ENCODE measurements at regions not wholly inside any gene's neighbourhood (a gene's known extent, or its start where the extent isn't known, plus 50 kb on each side); places are given as distances from the start of the nearest gene placed in this dataset.

GRCh38 chr20:6674831-6675230 is 92.7 kb upstream of the BMP2 start:
- intact Hi-C loops (cut with DNase I), result no loop called here
- H3K4me3 ChIP-seq, result no peak overlapping the region
- no peak overlapping the region for H3K27ac ChIP-seq
- no peaks in the 10 kb centered on the region for H3K27me3 ChIP-seq
- no peaks in the 10 kb centered on the region for H3K9me3 ChIP-seq
- DNase-seq (ENCODE audit: low spot score in 2 of 2), result no peak
- H3K4me1 ChIP-seq, result no peaks in the 10 kb centered on the region
- H3K36me3 ChIP-seq, result no peaks in the 10 kb centered on the region
- TF ChIP-seq, protein P1, sequence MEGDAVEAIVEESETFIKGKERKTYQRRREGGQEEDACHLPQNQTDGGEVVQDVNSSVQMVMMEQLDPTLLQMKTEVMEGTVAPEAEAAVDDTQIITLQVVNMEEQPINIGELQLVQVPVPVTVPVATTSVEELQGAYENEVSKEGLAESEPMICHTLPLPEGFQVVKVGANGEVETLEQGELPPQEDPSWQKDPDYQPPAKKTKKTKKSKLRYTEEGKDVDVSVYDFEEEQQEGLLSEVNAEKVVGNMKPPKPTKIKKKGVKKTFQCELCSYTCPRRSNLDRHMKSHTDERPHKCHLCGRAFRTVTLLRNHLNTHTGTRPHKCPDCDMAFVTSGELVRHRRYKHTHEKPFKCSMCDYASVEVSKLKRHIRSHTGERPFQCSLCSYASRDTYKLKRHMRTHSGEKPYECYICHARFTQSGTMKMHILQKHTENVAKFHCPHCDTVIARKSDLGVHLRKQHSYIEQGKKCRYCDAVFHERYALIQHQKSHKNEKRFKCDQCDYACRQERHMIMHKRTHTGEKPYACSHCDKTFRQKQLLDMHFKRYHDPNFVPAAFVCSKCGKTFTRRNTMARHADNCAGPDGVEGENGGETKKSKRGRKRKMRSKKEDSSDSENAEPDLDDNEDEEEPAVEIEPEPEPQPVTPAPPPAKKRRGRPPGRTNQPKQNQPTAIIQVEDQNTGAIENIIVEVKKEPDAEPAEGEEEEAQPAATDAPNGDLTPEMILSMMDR (IDR thresholded peaks at IDR 0.05), result no peak

DNA sequence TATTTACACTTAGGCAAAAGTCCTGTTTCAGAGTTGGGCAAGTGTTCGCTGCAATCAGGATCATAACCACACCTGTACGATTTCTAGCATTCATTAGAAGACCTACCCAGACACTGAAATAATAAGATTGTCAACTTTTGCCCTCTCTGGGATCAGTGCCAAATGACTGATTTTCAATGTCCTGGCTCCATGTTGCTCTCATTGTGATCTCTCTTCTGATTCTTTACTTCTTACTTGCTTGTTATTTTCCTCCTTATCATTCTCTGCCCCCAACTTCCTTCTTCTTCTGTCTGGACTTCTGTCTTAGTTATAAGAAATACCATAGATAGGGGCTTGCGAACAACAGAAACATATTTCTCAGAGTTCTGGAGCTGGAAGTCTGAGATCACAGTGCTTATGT is 94.4 kb upstream of the BMP2 start:
- Histone ChIP-seq H3K27me3 (no peaks in the 10 kb centered on the region), H3K9me3 (no peaks in the 10 kb centered on the region), H3K36me3 (no peaks in the 10 kb centered on the region), H3K27ac (no peak overlapping the region), H3K4me1 (no peaks in the 10 kb centered on the region), H3K4me3 (no peak overlapping the region)
- intact Hi-C loops (cut with DNase I), result no loop called here
- DNase-seq (ENCODE audit: low spot score in 2 of 2), result no peak
- TF ChIP-seq, protein P1 (IDR thresholded peaks at IDR 0.05), result no peak

DNA sequence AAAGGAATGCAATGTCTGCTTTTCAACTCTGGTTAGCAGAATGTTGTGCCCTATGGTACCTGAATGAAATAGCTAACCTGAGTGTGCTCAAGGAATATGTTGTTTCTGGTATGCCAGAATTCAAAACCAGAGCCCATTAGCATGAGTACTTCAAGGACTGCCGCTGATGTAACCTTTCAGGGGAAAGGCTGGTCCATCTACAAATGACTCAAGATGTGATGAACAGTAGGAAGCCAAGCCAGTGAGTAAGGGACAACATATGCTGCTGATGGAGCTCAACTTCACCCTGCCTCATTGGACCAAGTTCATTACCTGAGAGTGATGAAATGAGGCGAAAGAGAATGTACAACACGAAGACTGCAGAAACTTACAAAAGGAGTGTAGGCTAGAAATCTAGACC is 95.7 kb upstream of the BMP2 start:
- intact Hi-C loops (cut with DNase I), result no loop called here
- Histone ChIP-seq H3K9me3 (no peaks in the 10 kb centered on the region), H3K36me3 (no peaks in the 10 kb centered on the region)

GRCh38 chr20:6668546-6668945 is 98.9 kb upstream of the BMP2 start:
- intact Hi-C loops (cut with DNase I), result no loop called here
- no peaks in the 10 kb centered on the region for H3K27me3 ChIP-seq
- H3K36me3 ChIP-seq, result no peaks in the 10 kb centered on the region
- H3K4me1 ChIP-seq, result no peaks in the 10 kb centered on the region
- no peak overlapping the region for H3K4me3 ChIP-seq
- no peak overlapping the region for H3K27ac ChIP-seq
- TF ChIP-seq, protein P1 (IDR thresholded peaks at IDR 0.05), result no peak
- no peaks in the 10 kb centered on the region for H3K9me3 ChIP-seq
- no peak for DNase-seq (ENCODE audit: low spot score in 2 of 2)

More for the DNA sequence above, 95.7 kb upstream of the BMP2 start:
- Histone ChIP-seq H3K4me3 (no peak overlapping the region), H3K27me3 (no peaks in the 10 kb centered on the region), H3K27ac (no peak overlapping the region), H3K4me1 (no peaks in the 10 kb centered on the region)
- TF ChIP-seq, protein P1 (IDR thresholded peaks at IDR 0.05), result no peak
- DNase-seq (ENCODE audit: low spot score in 2 of 2), result no peak

DNA sequence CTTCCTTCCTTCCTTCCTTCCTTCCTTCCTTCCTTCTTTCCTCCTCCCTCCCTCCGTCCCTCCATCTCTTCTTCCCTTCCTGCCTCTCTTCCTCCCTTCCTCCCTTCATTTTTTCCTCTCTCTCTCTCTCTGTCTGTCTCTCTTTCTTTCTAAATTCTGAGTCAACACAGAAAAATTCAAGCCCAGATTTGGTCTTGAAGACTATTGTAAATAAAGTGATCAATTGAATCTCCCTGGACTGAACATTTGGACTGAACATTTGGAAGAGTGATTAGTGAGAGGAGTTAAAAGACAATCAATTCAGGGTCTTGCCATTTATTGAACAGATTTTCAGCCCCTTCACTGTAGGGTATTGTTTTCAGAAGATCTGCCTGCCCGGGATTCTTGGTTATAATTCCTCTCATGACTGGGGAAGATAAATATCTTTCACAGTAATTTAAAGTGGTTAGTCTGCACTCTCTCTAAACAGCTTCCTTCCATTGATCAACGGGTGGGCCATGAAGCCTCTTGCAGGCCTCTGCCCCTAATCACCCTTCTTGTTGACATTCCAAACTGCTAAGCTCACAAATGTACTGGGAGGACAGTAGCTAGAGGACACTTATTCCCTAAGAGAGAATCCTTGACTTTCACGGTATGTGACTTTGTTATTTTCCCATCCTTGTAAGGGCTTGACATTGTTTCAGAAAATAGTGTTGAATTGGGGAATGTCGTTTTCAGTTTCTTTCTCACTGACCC is 101.7 kb upstream of the BMP2 start:
- H3K27me3 ChIP-seq, result no peaks in the 10 kb centered on the region
- intact Hi-C loops (cut with DNase I), result no loop called here
- H3K27ac ChIP-seq, result no peak overlapping the region
- no peaks in the 10 kb centered on the region for H3K36me3 ChIP-seq
- TF ChIP-seq, protein P1 (IDR thresholded peaks at IDR 0.05), result no peak
- no peak for DNase-seq (ENCODE audit: low spot score in 2 of 2)
- no peaks in the 10 kb centered on the region for H3K4me1 ChIP-seq
- no peak overlapping the region for H3K4me3 ChIP-seq
- no peaks in the 10 kb centered on the region for H3K9me3 ChIP-seq

- intact Hi-C loops (cut with DNase I), result no loop called here
- TF ChIP-seq, protein P1 (IDR thresholded peaks at IDR 0.05), result no peak
- Histone ChIP-seq H3K4me1 (no peaks in the 10 kb centered on the region), H3K36me3 (no peaks in the 10 kb centered on the region), H3K4me3 (no peak overlapping the region), H3K9me3 (no peaks in the 10 kb centered on the region), H3K27me3 (no peaks in the 10 kb centered on the region), H3K27ac (no peak overlapping the region)
- no peak for DNase-seq (ENCODE audit: low spot score in 2 of 2)
Observed at GRCh38 chr20:6665161-6665560, 102.3 kb upstream of the BMP2 start.
